Germinal center (tissue), 1 donor: ENCODE measurements at regions not wholly inside any gene's neighbourhood (a gene's known extent, or its start where the extent isn't known, plus 50 kb on each side); places are given as distances from the start of the nearest gene placed in this dataset.

ENCODE experiments used
- DNase-seq: peaks from one replicate; pipeline ENCODE4 v3.0.0; 2012; ENCODE audit warnings: mixed read lengths, low spot score

- no peak for DNase-seq
Observed at GRCh38 chrY:15650056-15650455, 1125.7 kb downstream of the NLGN4Y start.

GRCh38 chrY:15688531-15688930, 1164.2 kb downstream of the NLGN4Y start:
- no peak for DNase-seq

- DNase-seq = no peak
Observed at GRCh38 chrY:15689994-15690393, 1165.7 kb downstream of the NLGN4Y start.

GRCh38 chrY:15702131-15702530, 1177.8 kb downstream of the NLGN4Y start:
- no peak for DNase-seq

GRCh38 chrY:15704906-15705305, 1180.6 kb downstream of the NLGN4Y start:
- no peak for DNase-seq

GRCh38 chrY:15749533-15750433, 1225.5 kb downstream of the NLGN4Y start:
- DNase-seq = no peak

GRCh38 chrY:15751001-15751400, 1226.7 kb downstream of the NLGN4Y start:
- DNase-seq = no peak

- DNase-seq = no peak
Observed at GRCh38 chrY:15756266-15756665, 1231.9 kb downstream of the NLGN4Y start.

GRCh38 chrY:15773579-15773978, 1249.2 kb downstream of the NLGN4Y start:
- DNase-seq = no peak

- no peak for DNase-seq
Observed at GRCh38 chrY:15775880-15776279, 1251.6 kb downstream of the NLGN4Y start.

- no peak for DNase-seq
Observed at GRCh38 chrY:15779891-15780290, 1255.6 kb downstream of the NLGN4Y start.

- no peak for DNase-seq
Observed at GRCh38 chrY:15800021-15800420, 1275.7 kb downstream of the NLGN4Y start.

- no peak for DNase-seq
Observed at GRCh38 chrY:15805985-15806384, 1281.7 kb downstream of the NLGN4Y start.

GRCh38 chrY:15814241-15814640, 1289.9 kb downstream of the NLGN4Y start:
- no peak for DNase-seq
